K562 (cell line): ENCODE measurements at regions not wholly inside any gene's neighbourhood (a gene's known extent, or its start where the extent isn't known, plus 50 kb on each side); places are given as distances from the start of the nearest gene placed in this dataset.

ENCODE experiments used
- REST ChIP-seq, 2 experiments: fragments of 450-650 bp; formaldehyde crosslinking in 1 of 2; IDR thresholded peaks; 2 replicates each; pipeline versions ENCODE4 v1.4.0 to v1.6.1; 2014 to 2020; ENCODE audit warnings: mild to moderate bottlenecking in 2 of 2, borderline replicate concordance in 1 of 2, low read depth in 1 of 2
- ZSCAN29 ChIP-seq: fragments of 450-650 bp; IDR thresholded peaks from 2 replicates; pipeline ENCODE4 v1.6.1; 2017

DNA sequence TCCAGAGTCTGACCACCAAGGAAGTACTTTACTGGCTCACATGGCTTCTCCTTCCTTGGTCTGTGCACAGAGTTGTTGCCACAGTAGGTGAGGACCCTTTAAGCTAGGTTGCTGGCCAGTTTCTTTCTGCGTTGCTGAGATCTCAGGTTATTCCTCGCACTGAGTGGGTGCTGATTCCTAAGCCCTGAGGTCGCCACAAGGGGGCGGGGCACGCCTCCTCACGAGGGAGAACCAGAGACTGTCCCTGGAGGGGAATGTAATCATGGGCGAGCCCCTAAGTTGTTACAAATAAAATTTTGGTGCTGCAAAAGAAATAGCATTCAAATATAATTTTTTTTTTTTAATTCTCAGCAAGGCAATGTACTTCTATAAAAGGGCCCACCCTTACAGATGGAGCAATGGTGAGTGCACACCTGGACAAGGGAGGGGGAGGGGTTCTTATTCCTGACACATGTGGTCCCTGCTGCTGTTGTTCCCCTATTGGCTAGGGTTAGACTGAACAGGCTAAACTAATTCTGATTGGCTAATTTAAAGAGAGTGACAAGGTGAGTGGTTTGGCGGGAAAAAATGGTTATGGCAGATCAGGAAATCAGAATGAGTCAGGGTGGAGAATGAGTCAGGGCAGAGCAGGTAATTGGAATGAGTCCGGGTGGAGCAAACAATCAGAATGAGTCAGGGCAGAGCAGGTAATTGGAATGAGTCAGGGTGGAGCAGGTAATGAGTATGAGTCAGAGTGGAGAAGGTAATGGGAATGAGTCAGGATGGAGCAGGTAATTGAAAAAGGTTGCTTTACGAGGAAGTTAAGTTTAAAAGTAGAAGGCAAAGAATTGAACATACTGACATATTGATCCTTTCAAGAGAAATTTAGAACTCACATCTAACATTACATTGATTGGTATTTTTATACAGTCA lies 107.5 kb downstream of the VSIG4 start (continued):
- TF ChIP-seq REST (IDR thresholded peaks at IDR 0.05; ENCODE audit: borderline replicate concordance) (peak; percentile 5; the same call in 1 of the 2 replicates), REST (CRISPR knock-in tag; IDR thresholded peaks at IDR 0.05; ENCODE audit: low read depth) (no peak), ZSCAN29 (no peak)
